CD14-positive monocyte (primary cell): ENCODE measurements at regions not wholly inside any gene's neighbourhood (a gene's known extent, or its start where the extent isn't known, plus 50 kb on each side); places are given as distances from the start of the nearest gene placed in this dataset.

Source experiments
- DNase-seq, 3 donors: peaks; one replicate each; pipeline ENCODE4 v3.0.0-alpha.2; 2011 to 2022
- H2AFZ ChIP-seq: 2 replicates; pipeline ENCODE4 v1.6.0; 2012; ENCODE audit warnings: mild to moderate bottlenecking, low read depth, low read length, inconsistent platforms; ENCODE audit not compliant: insufficient read depth, poor library complexity, severe bottlenecking
- H3K27ac ChIP-seq, 2 donors: 1 replicate in 1 of 2; 2 replicates in 1 of 2; pipeline ENCODE4 v1.5.1; 2012 to 2013; ENCODE audit warnings: low read length in 2 of 2, control low read depth in 1 of 2, inconsistent platforms in 1 of 2, low read depth in 1 of 2, mild to moderate bottlenecking in 1 of 2
- H3K27me3 ChIP-seq, 2 donors: one replicate each; pipeline versions ENCODE4 v1.6.0 to v1.6.1; 2011 to 2013; ENCODE audit warnings: low read length in 2 of 2; ENCODE audit not compliant: control insufficient read depth in 2 of 2, insufficient read depth in 2 of 2
- H3K36me3 ChIP-seq, 2 donors: replicated peaks in 1 of 2; 1 replicate in 1 of 2; 2 replicates in 1 of 2; pipeline versions ENCODE4 v1.5.1 to v1.6.1; 2012 to 2013; ENCODE audit warnings: low read length in 2 of 2, control low read depth in 1 of 2, inconsistent platforms in 1 of 2, mild to moderate bottlenecking in 1 of 2; ENCODE audit not compliant: insufficient read depth in 2 of 2, control insufficient read depth in 1 of 2
- H3K4me1 ChIP-seq, 2 donors: 1 replicate in 1 of 2; 2 replicates in 1 of 2; pipeline versions ENCODE4 v1.5.1 to v1.6.1; 2012 to 2013; ENCODE audit warnings: low read length in 2 of 2, control low read depth in 1 of 2, inconsistent platforms in 1 of 2, mild to moderate bottlenecking in 1 of 2, moderate library complexity in 1 of 2; ENCODE audit not compliant: insufficient read depth in 2 of 2, control insufficient read depth in 1 of 2
- H3K4me2 ChIP-seq: replicated peaks from 2 replicates; pipeline ENCODE3; 2012; ENCODE audit warnings: low read length, moderate library complexity, mild to moderate bottlenecking; ENCODE audit not compliant: poor library complexity, severe bottlenecking; ENCODE audit errors: extremely low read depth
- H3K4me3 ChIP-seq, 3 experiments: fragments of 200-600 bp in 1 of 3; sonication (generic) in 1 of 3; replicated peaks in 1 of 3; 1 replicate in 2 of 3; 2 replicates in 1 of 3; pipeline ENCODE4 v1.5.1; 2011 to 2013; ENCODE audit warnings: low read length in 3 of 3, mild to moderate bottlenecking in 3 of 3, control low read depth in 2 of 3, low read depth in 2 of 3, inconsistent platforms in 1 of 3, moderate library complexity in 1 of 3
- H3K79me2 ChIP-seq: 2 replicates; pipeline ENCODE4 v1.6.0; 2012; ENCODE audit warnings: mild to moderate bottlenecking, control low read depth, inconsistent platforms, low read length, moderate library complexity; ENCODE audit not compliant: insufficient read depth
- H3K9ac ChIP-seq: 2 replicates; pipeline ENCODE4 v1.6.0; 2017; ENCODE audit warnings: low read length, mild to moderate bottlenecking; ENCODE audit not compliant: insufficient read depth, poor library complexity, severe bottlenecking
- H3K9me3 ChIP-seq, 2 donors: replicated peaks in 1 of 2; 1 replicate in 1 of 2; 2 replicates in 1 of 2; pipeline versions ENCODE4 v1.5.1 to v1.6.1; 2012 to 2013; ENCODE audit warnings: low read length in 2 of 2, control low read depth in 1 of 2; ENCODE audit not compliant: control insufficient read depth in 1 of 2, insufficient read depth in 1 of 2
- H4K20me1 ChIP-seq: 2 replicates; pipeline ENCODE4 v1.6.0; 2012; ENCODE audit warnings: mild to moderate bottlenecking, low read length, control low read depth, moderate library complexity; ENCODE audit not compliant: insufficient read depth
- H3K27ac Mint-ChIP-seq, 7 donors: one replicate each; pipeline ENCODE4 v1.8.0; 2020; ENCODE audit warnings: mild to moderate bottlenecking in 7 of 7, mixed read lengths in 7 of 7, moderate library complexity in 6 of 7, inconsistent platforms in 2 of 7
- H3K27me3 Mint-ChIP-seq, 3 donors: one replicate each; pipeline ENCODE4 v1.8.0; 2021 to 2022; ENCODE audit warnings: low read depth in 3 of 3, mild to moderate bottlenecking in 3 of 3, mixed read lengths in 3 of 3, moderate library complexity in 3 of 3, inconsistent platforms in 1 of 3
- H3K36me3 Mint-ChIP-seq, 2 donors: one replicate each; pipeline ENCODE4 v1.8.0; 2020; ENCODE audit warnings: mixed read lengths in 2 of 2, inconsistent platforms in 1 of 2, mild to moderate bottlenecking in 1 of 2
- H3K4me1 Mint-ChIP-seq: one replicate; pipeline ENCODE4 v1.8.0; 2020; ENCODE audit warnings: mild to moderate bottlenecking, mixed read lengths
- H3K4me3 Mint-ChIP-seq, 2 donors: one replicate each; pipeline ENCODE4 v1.8.0; 2020; ENCODE audit warnings: mild to moderate bottlenecking in 2 of 2, mixed read lengths in 2 of 2, moderate library complexity in 1 of 2
- H3K9me3 Mint-ChIP-seq, 7 donors: one replicate each; pipeline ENCODE4 v1.8.0; 2020 to 2022; ENCODE audit warnings: mixed read lengths in 7 of 7, mild to moderate bottlenecking in 6 of 7, moderate library complexity in 6 of 7, inconsistent platforms in 2 of 7
- WGBS: methylation state at CpG from one replicate; pipeline ENCODE4 v1.1.5; 2013; ENCODE audit warnings: missing lambda C conversion rate; ENCODE audit not compliant: insufficient coverage; 5-methylcytosine and 5-hydroxymethylcytosine counted together
- intact Hi-C, 2 donors: fragments of 100-400 bp; cut with micrococcal nuclease; formaldehyde crosslinking; loops; one replicate each; pipeline versions ENCODE4 v1.15.0 to v1.15.1; 2023
- TF ChIP-seq, protein P1 (sequence below): fragments of 200-600 bp; IDR thresholded peaks from one replicate; pipeline ENCODE4 v1.8.0; 2022; ENCODE audit warnings: antibody characterized with exemption, mild to moderate bottlenecking

DNA sequence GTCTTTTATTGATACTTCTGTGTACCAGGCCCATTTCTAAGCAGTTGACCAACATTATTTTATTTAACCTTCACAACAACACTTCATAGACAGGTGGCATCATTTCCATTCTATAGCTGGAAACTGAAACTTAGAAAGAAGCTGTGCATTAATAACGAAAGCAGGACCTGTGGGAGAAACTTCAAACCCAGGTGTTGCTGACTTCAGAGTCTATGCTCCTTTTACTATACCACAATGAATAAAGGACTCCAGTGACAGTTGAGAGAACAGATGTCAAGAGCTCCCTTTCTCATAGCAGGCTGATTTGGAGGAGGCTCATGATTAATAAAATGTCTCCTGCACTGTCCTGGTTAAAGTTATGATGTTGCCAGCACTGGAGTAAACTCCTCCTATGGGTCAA, 56.6 kb upstream of the POU3F2 start:
- intact Hi-C loops = no loop called here
- no peaks in the 10 kb centered on the region for H3K4me1 ChIP-seq
- no peak overlapping the region for H2AFZ ChIP-seq
- H3K4me1 Mint-ChIP-seq = no peaks in the 10 kb centered on the region
- H3K9me3 Mint-ChIP-seq = peaks cover 0 to 2% (median 0%) of the 10 kb centered on the region in 7 donors
- H3K79me2 ChIP-seq = no peaks in the 10 kb centered on the region
- H3K27ac ChIP-seq = no peak overlapping the region
- H3K4me3 ChIP-seq = no peak overlapping the region
- H4K20me1 ChIP-seq = no peaks in the 10 kb centered on the region
- TF ChIP-seq, protein P1, sequence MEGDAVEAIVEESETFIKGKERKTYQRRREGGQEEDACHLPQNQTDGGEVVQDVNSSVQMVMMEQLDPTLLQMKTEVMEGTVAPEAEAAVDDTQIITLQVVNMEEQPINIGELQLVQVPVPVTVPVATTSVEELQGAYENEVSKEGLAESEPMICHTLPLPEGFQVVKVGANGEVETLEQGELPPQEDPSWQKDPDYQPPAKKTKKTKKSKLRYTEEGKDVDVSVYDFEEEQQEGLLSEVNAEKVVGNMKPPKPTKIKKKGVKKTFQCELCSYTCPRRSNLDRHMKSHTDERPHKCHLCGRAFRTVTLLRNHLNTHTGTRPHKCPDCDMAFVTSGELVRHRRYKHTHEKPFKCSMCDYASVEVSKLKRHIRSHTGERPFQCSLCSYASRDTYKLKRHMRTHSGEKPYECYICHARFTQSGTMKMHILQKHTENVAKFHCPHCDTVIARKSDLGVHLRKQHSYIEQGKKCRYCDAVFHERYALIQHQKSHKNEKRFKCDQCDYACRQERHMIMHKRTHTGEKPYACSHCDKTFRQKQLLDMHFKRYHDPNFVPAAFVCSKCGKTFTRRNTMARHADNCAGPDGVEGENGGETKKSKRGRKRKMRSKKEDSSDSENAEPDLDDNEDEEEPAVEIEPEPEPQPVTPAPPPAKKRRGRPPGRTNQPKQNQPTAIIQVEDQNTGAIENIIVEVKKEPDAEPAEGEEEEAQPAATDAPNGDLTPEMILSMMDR = no peak
- H3K27me3 ChIP-seq = peaks cover 0 to 2% of the 10 kb centered on the region in 2 donors
- no peaks in the 10 kb centered on the region for H3K36me3 ChIP-seq
- no peak for DNase-seq
- no peak overlapping the region for H3K27ac Mint-ChIP-seq
- 20% methylated on average over 1 of the region's 1 CpG for WGBS
- no peaks in the 10 kb centered on the region for H3K36me3 Mint-ChIP-seq
- no peaks in the 10 kb centered on the region for H3K9me3 ChIP-seq
- H3K9ac ChIP-seq = no peak overlapping the region
- H3K27me3 Mint-ChIP-seq = peaks cover 2 to 9% (median 7%) of the 10 kb centered on the region in 3 donors
- H3K4me3 Mint-ChIP-seq = no peak overlapping the region
- no peak overlapping the region for H3K4me2 ChIP-seq

DNA sequence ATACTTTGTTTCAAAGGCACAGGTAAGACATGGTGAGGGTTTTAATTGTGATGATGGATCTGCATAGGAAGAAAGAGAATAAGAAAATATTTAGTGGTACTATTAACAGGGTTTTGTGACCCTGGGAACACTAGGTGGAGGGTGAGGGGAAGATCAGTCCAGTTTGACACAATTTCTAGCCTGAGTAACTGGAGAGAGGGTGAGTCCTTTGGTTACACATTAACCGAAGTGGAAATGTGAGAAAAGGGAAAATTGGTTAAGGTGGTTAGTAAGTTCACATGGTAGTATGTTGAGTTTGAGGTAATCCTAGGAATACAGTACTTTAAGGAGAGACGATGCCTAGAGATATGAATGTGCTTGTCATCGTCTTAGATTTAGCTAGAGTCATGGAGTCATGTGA, 54.8 kb upstream of the POU3F2 start:
- DNase-seq = no peak
- intact Hi-C loops = no loop called here
- H3K36me3 ChIP-seq = no peaks in the 10 kb centered on the region
- peaks cover 0 to 2% (median 0%) of the 10 kb centered on the region in 7 donors for H3K9me3 Mint-ChIP-seq
- no peak overlapping the region for H3K4me2 ChIP-seq
- H3K9ac ChIP-seq = no peak overlapping the region
- H3K79me2 ChIP-seq = no peaks in the 10 kb centered on the region
- no peaks in the 10 kb centered on the region for H4K20me1 ChIP-seq
- no peaks in the 10 kb centered on the region for H3K36me3 Mint-ChIP-seq
- H3K27ac ChIP-seq = no peak overlapping the region
- H3K4me1 ChIP-seq = no peaks in the 10 kb centered on the region
- peaks cover 2 to 9% (median 7%) of the 10 kb centered on the region in 3 donors for H3K27me3 Mint-ChIP-seq
- H3K4me3 ChIP-seq = no peak overlapping the region
- no peaks in the 10 kb centered on the region for H3K27me3 ChIP-seq
- no peak overlapping the region for H3K27ac Mint-ChIP-seq
- no peaks in the 10 kb centered on the region for H3K4me1 Mint-ChIP-seq
- H3K4me3 Mint-ChIP-seq = no peak overlapping the region
- no peaks in the 10 kb centered on the region for H3K9me3 ChIP-seq
- TF ChIP-seq, protein P1 = no peak
- no peak overlapping the region for H2AFZ ChIP-seq
- WGBS = 87% methylated on average over 3 of the region's 3 CpGs
